ENCODE measurements at regions not wholly inside any gene's neighbourhood (a gene's known extent, or its start where the extent isn't known, plus 50 kb on each side); places are given as distances from the start of the nearest gene placed in this dataset. TPM values are rescaled to one million over a fixed set of nuclear protein-coding genes. Genes with fewer than 3 reads are reported as not detected.
"Not testable (repeated sequence)": the region's sequence is repeated elsewhere in the genome, so short reads cannot be mapped to it uniquely, and the experiment has no call there.

- no peak overlapping the region for H3K18ac ChIP-seq (ENCODE audit: low read depth in 1 of 2, low read length in 2 of 2)
- H2BK12ac ChIP-seq (ENCODE audit: low read length in 2 of 2), result no peak overlapping the region
- no peaks in the 10 kb centered on the region for H3K36me3 ChIP-seq (ENCODE audit: control insufficient read depth in 1 of 2, insufficient read depth in 2 of 2, low read depth in 1 of 2, low read length in 2 of 2)
- H3K4me2 ChIP-seq (ENCODE audit: low read length, poor library complexity, severe bottlenecking), result no peak overlapping the region
- no peak overlapping the region for H2BK5ac ChIP-seq (ENCODE audit: low read depth, low read length, poor library complexity, severe bottlenecking)
- H3K9me3 ChIP-seq (ENCODE audit: control insufficient read depth, low read length), result peaks cover 51% of the 10 kb centered on the region
- H3K27ac ChIP-seq (ENCODE audit: low read length, poor library complexity, severe bottlenecking), result no peak overlapping the region
- H3K14ac ChIP-seq (ENCODE audit: low read length in 2 of 2), result no peak overlapping the region
- WGBS, result 51% methylated on average over 3 of the region's 3 CpGs
- H3K79me1 ChIP-seq (replicated peaks; ENCODE audit: low read length, poor library complexity, severe bottlenecking), result no peaks in the 10 kb centered on the region
- no peak overlapping the region for H3K9ac ChIP-seq (ENCODE audit: low read length)
- no peak overlapping the region for H3K4ac ChIP-seq (ENCODE audit: low read depth in 1 of 2, low read length in 2 of 2)
- no peak overlapping the region for H2AFZ ChIP-seq (ENCODE audit: low read depth, low read length)
- H2BK120ac ChIP-seq (ENCODE audit: low read depth, low read length), result no peak overlapping the region
- no peak overlapping the region for H3K4me3 ChIP-seq (ENCODE audit: insufficient read depth in 1 of 2, low read depth in 1 of 2, low read length in 2 of 2)
- H2AK5ac ChIP-seq (ENCODE audit: low read length, severe bottlenecking), result no peak overlapping the region
- DNase-seq, result no peak
- H4K91ac ChIP-seq (ENCODE audit: low read length), result no peak overlapping the region
- no peak overlapping the region for H4K8ac ChIP-seq (ENCODE audit: low read length)
- H3K27me3 ChIP-seq (ENCODE audit: control insufficient read depth in 1 of 2, insufficient read depth in 1 of 2, low read length in 2 of 2), result no peaks in the 10 kb centered on the region
- no peak overlapping the region for H3K23ac ChIP-seq (ENCODE audit: low read length in 2 of 2)
- H2BK15ac ChIP-seq (ENCODE audit: low read depth, poor library complexity, severe bottlenecking), result no peak overlapping the region
- no peaks in the 10 kb centered on the region for H3K4me1 ChIP-seq (ENCODE audit: control insufficient read depth, insufficient read depth, low read depth, low read length)
These were observed 56.4 kb upstream of the TPTE start for GRCh38 chr21:10464975-10465374.

- peaks cover 46% of the 10 kb centered on the region for H3K9me3 ChIP-seq (ENCODE audit: control insufficient read depth, low read length)
- not testable (repeated sequence) for H3K79me1 ChIP-seq (replicated peaks; ENCODE audit: low read length, poor library complexity, severe bottlenecking); H2AK5ac ChIP-seq (ENCODE audit: low read length, severe bottlenecking); H3K14ac ChIP-seq (ENCODE audit: low read length in 2 of 2); H3K4me1 ChIP-seq (ENCODE audit: control insufficient read depth, insufficient read depth, low read depth, low read length); H2AFZ ChIP-seq (ENCODE audit: low read depth, low read length); H3K36me3 ChIP-seq (ENCODE audit: control insufficient read depth in 1 of 2, insufficient read depth in 2 of 2, low read depth in 1 of 2, low read length in 2 of 2); H4K8ac ChIP-seq (ENCODE audit: low read length); H3K18ac ChIP-seq (ENCODE audit: low read depth in 1 of 2, low read length in 2 of 2); DNase-seq; H3K27ac ChIP-seq (ENCODE audit: low read length, poor library complexity, severe bottlenecking); H4K91ac ChIP-seq (ENCODE audit: low read length); H2BK15ac ChIP-seq (ENCODE audit: low read depth, poor library complexity, severe bottlenecking); H3K27me3 ChIP-seq (ENCODE audit: control insufficient read depth in 1 of 2, insufficient read depth in 1 of 2, low read length in 2 of 2); H3K4me2 ChIP-seq (ENCODE audit: low read length, poor library complexity, severe bottlenecking); H2BK120ac ChIP-seq (ENCODE audit: low read depth, low read length); H3K23ac ChIP-seq (ENCODE audit: low read length in 2 of 2); H3K4ac ChIP-seq (ENCODE audit: low read depth in 1 of 2, low read length in 2 of 2); H2BK12ac ChIP-seq (ENCODE audit: low read length in 2 of 2); H2BK5ac ChIP-seq (ENCODE audit: low read depth, low read length, poor library complexity, severe bottlenecking); H3K4me3 ChIP-seq (ENCODE audit: insufficient read depth in 1 of 2, low read depth in 1 of 2, low read length in 2 of 2); H3K9ac ChIP-seq (ENCODE audit: low read length)
- WGBS, result 61% methylated on average over 10 of the region's 10 CpGs
These were observed 55.8 kb upstream of the TPTE start for GRCh38 chr21:10465524-10466110.

- Histone ChIP-seq H3K4me2 (ENCODE audit: low read length, poor library complexity, severe bottlenecking) (no peak overlapping the region), H2AFZ (ENCODE audit: low read depth, low read length) (no peak overlapping the region), H4K8ac (ENCODE audit: low read length) (no peak overlapping the region)
These were observed 55.2 kb upstream of the TPTE start for GRCh38 chr21:10466200-10466599.

More at GRCh38 chr21:10466200-10466599, 55.2 kb upstream of the TPTE start:
- Histone ChIP-seq H3K79me1 (replicated peaks; ENCODE audit: low read length, poor library complexity, severe bottlenecking) (no peaks in the 10 kb centered on the region), H3K9ac (ENCODE audit: low read length) (no peak overlapping the region), H2AK5ac (ENCODE audit: low read length, severe bottlenecking) (no peak overlapping the region), H2BK12ac (ENCODE audit: low read length in 2 of 2) (no peak overlapping the region), H2BK15ac (ENCODE audit: low read depth, poor library complexity, severe bottlenecking) (no peak overlapping the region), H3K18ac (ENCODE audit: low read depth in 1 of 2, low read length in 2 of 2) (no peak overlapping the region), H3K27ac (ENCODE audit: low read length, poor library complexity, severe bottlenecking) (no peak overlapping the region), H3K36me3 (ENCODE audit: control insufficient read depth in 1 of 2, insufficient read depth in 2 of 2, low read depth in 1 of 2, low read length in 2 of 2) (no peaks in the 10 kb centered on the region), H3K14ac (ENCODE audit: low read length in 2 of 2) (no peak overlapping the region), H2BK5ac (ENCODE audit: low read depth, low read length, poor library complexity, severe bottlenecking) (no peak overlapping the region), H3K27me3 (ENCODE audit: control insufficient read depth in 1 of 2, insufficient read depth in 1 of 2, low read length in 2 of 2) (no peaks in the 10 kb centered on the region), H3K4me1 (ENCODE audit: control insufficient read depth, insufficient read depth, low read depth, low read length) (no peaks in the 10 kb centered on the region), H3K4me3 (ENCODE audit: insufficient read depth in 1 of 2, low read depth in 1 of 2, low read length in 2 of 2) (no peak overlapping the region), H3K9me3 (ENCODE audit: control insufficient read depth, low read length) (peaks cover 42% of the 10 kb centered on the region), H3K4ac (ENCODE audit: low read depth in 1 of 2, low read length in 2 of 2) (no peak overlapping the region), H4K91ac (ENCODE audit: low read length) (no peak overlapping the region), H3K23ac (ENCODE audit: low read length in 2 of 2) (no peak overlapping the region), H2BK120ac (ENCODE audit: low read depth, low read length) (no peak overlapping the region)
- no peak for DNase-seq
- WGBS, result 29% methylated on average over 2 of the region's 2 CpGs

Small RNAs in the stretch of these regions (small RNA-seq; reads per million reads assigned to genes)
- gene AF254983.2 (ENCODE audit: low read depth), result not detected

All from mesenchymal stem cell (in vitro differentiated cells and primary cell).